Suprapubic skin (tissue), 4 donors: ENCODE measurements at regions not wholly inside any gene's neighbourhood (a gene's known extent, or its start where the extent isn't known, plus 50 kb on each side); places are given as distances from the start of the nearest gene placed in this dataset.

Experiments used
- EP300 ChIP-seq: sonication (generic); formaldehyde crosslinking; IDR thresholded peaks from one replicate; pipeline ENCODE4 v1.6.1; 2017; ENCODE audit warnings: antibody characterized with exemption
- POLR2A ChIP-seq, 2 donors: fragments of 450-650 bp; IDR thresholded peaks; one replicate each; pipeline ENCODE4 v1.6.1; 2017; ENCODE audit warnings: antibody characterized with exemption in 2 of 2, mild to moderate bottlenecking in 2 of 2, moderate library complexity in 2 of 2
- POLR2AphosphoS5 ChIP-seq, 3 donors: sonication (generic); formaldehyde crosslinking; IDR thresholded peaks; one replicate each; pipeline ENCODE4 v1.6.1; 2017; ENCODE audit warnings: antibody characterized with exemption in 3 of 3
- TF ChIP-seq, protein P1 (sequence below), 2 donors: fragments of 200-600 bp in 1 of 2; fragments of 450-650 bp in 1 of 2; sonication (generic) in 1 of 2; IDR thresholded peaks; one replicate each; pipeline ENCODE4 v1.5.1; 2016 to 2019; ENCODE audit warnings: antibody characterized with exemption in 2 of 2, mild to moderate bottlenecking in 1 of 2, moderate library complexity in 1 of 2

DNA sequence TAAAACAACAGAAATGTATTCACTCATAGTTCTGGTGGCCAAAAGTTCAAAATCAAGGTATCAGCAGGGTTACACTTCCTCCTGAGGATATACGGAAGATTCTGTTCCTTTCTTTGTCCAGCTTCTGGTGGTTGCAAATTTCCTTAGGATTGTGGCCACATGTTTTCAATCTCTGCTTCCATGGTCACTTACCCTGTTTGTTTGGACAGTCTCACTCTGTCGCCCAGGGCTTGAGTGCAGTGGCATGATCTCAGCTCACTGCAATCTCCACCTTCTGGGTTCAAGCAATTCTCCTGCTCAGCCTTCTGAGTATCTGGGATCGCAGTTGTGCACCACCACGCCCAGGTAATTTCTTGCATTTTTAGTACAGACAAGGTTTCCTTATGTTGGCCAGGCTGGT lies 534.3 kb downstream of the KCNA4 start:
- no peak for TF ChIP-seq POLR2AphosphoS5 (IDR thresholded peaks at IDR 0.05)
- TF ChIP-seq, protein P1, sequence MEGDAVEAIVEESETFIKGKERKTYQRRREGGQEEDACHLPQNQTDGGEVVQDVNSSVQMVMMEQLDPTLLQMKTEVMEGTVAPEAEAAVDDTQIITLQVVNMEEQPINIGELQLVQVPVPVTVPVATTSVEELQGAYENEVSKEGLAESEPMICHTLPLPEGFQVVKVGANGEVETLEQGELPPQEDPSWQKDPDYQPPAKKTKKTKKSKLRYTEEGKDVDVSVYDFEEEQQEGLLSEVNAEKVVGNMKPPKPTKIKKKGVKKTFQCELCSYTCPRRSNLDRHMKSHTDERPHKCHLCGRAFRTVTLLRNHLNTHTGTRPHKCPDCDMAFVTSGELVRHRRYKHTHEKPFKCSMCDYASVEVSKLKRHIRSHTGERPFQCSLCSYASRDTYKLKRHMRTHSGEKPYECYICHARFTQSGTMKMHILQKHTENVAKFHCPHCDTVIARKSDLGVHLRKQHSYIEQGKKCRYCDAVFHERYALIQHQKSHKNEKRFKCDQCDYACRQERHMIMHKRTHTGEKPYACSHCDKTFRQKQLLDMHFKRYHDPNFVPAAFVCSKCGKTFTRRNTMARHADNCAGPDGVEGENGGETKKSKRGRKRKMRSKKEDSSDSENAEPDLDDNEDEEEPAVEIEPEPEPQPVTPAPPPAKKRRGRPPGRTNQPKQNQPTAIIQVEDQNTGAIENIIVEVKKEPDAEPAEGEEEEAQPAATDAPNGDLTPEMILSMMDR (IDR thresholded peaks at IDR 0.05), result no peak
- no peak for TF ChIP-seq EP300
- TF ChIP-seq POLR2A (IDR thresholded peaks at IDR 0.05), result no peak
